K562 (cell line): ENCODE measurements at regions not wholly inside any gene's neighbourhood (a gene's known extent, or its start where the extent isn't known, plus 50 kb on each side); places are given as distances from the start of the nearest gene placed in this dataset.

Experiments
- ATAC-seq: fragments of 200-7000 bp; cut with Tn5 transposase; 3 replicates; pipeline ENCODE4 v1.9.1; 2020; ENCODE audit warnings: moderate library complexity
- BruUV-seq: library from RNA; stranded (reverse); fragments of 400-500 nt; replicated peaks from 2 replicates; lab custom pipeline; 2021; lab: Mats Ljungman, UMichigan
- CTCF ChIA-PET: fragments of 300-600 bp; formaldehyde crosslinking; extraction: SDS; loops from one replicate; lab custom pipeline; 2021; ENCODE audit warnings: low intra/inter-chr PET ratio; lab: Yijun Ruan, JAX
- POLR2A ChIA-PET: fragments of 300-600, 350-650 bp; sonication (Branson Sonifier 250); formaldehyde crosslinking; extraction: SDS; loops from one replicate; lab custom pipeline; 2021; ENCODE audit warnings: antibody characterized with exemption, inconsistent platforms; lab: Yijun Ruan, JAX
- DNase-seq, 4 experiments: peaks; one replicate each; pipeline versions ENCODE4 v3.0.0 to v3.0.0-alpha.2; 2011 to 2018; ENCODE audit warnings: low spot score in 3 of 4, mixed read lengths in 3 of 4; ENCODE audit errors: extremely low read depth in 1 of 4
- FAIRE-seq: peaks from 2 replicates; lab custom pipeline; 2011; peaks lifted over from hg19 to GRCh38; lab: Jason Lieb, UNC
- H2AFZ ChIP-seq: 2 replicates; pipeline ENCODE4 v1.6.0; 2011; ENCODE audit warnings: low read depth, low read length, control low read depth, inconsistent platforms
- H3K27ac ChIP-seq: fragments of 200-600 bp; 3 replicates; pipeline ENCODE4 v1.8.0; 2011; ENCODE audit warnings: low read depth, mild to moderate bottlenecking, control low read depth, inconsistent platforms, low read length, moderate library complexity, mixed read lengths; ENCODE audit errors: extremely low read depth
- H3K27me3 ChIP-seq, 2 experiments: fragments of 300-600 bp in 1 of 2; 2 replicates in 1 of 2; 3 replicates in 1 of 2; pipeline versions ENCODE4 v1.6.0 to v1.8.0; 2011; ENCODE audit warnings: inconsistent platforms in 2 of 2, low read length in 2 of 2, mild to moderate bottlenecking in 1 of 2, mixed read lengths in 1 of 2, moderate library complexity in 1 of 2; ENCODE audit not compliant: control insufficient read depth in 2 of 2, insufficient read depth in 2 of 2
- H3K36me3 ChIP-seq: fragments of 300-600 bp; 3 replicates; pipeline ENCODE4 v1.8.0; 2011; ENCODE audit warnings: mild to moderate bottlenecking, low read length, inconsistent platforms; ENCODE audit not compliant: control insufficient read depth, insufficient read depth
- H3K4me1 ChIP-seq, 2 experiments: fragments of 200-600 bp in 1 of 2; replicated peaks in 1 of 2; 2 replicates in 1 of 2; 3 replicates in 1 of 2; pipeline versions ENCODE4 v1.5.1 to v1.8.0; 2011; ENCODE audit warnings: inconsistent platforms in 2 of 2, low read length in 2 of 2, mild to moderate bottlenecking in 1 of 2, mixed read lengths in 1 of 2, moderate library complexity in 1 of 2; ENCODE audit not compliant: control insufficient read depth in 2 of 2, insufficient read depth in 2 of 2
- H3K4me2 ChIP-seq: 2 replicates; pipeline ENCODE4 v1.6.1; 2011; ENCODE audit warnings: low read length, control low read depth, inconsistent platforms, mixed read lengths; ENCODE audit not compliant: insufficient read depth
- H3K4me3 ChIP-seq: fragments of 200-600 bp; sonication (generic), shearing (Covaris generic); 2 replicates; pipeline ENCODE4 v1.5.1; 2016; ENCODE audit warnings: control low read depth, inconsistent platforms
- H3K79me2 ChIP-seq: fragments of 200-600 bp; 3 replicates; pipeline ENCODE4 v1.8.0; 2011; ENCODE audit warnings: low read length, inconsistent platforms; ENCODE audit not compliant: control insufficient read depth, insufficient read depth
- H3K9ac ChIP-seq, 2 experiments: 2 replicates each; pipeline versions ENCODE4 v1.6.0 to v1.6.1; 2011; ENCODE audit warnings: low read depth in 2 of 2, low read length in 2 of 2, control low read depth in 1 of 2, inconsistent platforms in 1 of 2, mild to moderate bottlenecking in 1 of 2, mixed read lengths in 1 of 2; ENCODE audit not compliant: insufficient read depth in 1 of 2
- H3K9me1 ChIP-seq: one replicate; pipeline ENCODE4 v1.6.0; 2011; ENCODE audit warnings: inconsistent platforms, mild to moderate bottlenecking, low read length, moderate library complexity; ENCODE audit not compliant: control insufficient read depth, insufficient read depth
- H3K9me3 ChIP-seq: replicated peaks from 2 replicates; pipeline ENCODE4 v1.5.1; 2011; ENCODE audit warnings: low read depth, low read length, inconsistent platforms; ENCODE audit not compliant: control insufficient read depth, insufficient read depth
- H4K20me1 ChIP-seq: replicated peaks from 2 replicates; pipeline ENCODE4 v1.6.1; 2011; ENCODE audit warnings: low read length, inconsistent platforms, mixed read lengths; ENCODE audit not compliant: control insufficient read depth, insufficient read depth
- ATF7 ChIP-seq: fragments of 450-650 bp; IDR thresholded peaks from 2 replicates; pipeline ENCODE4 v1.7.1; 2014; ENCODE audit warnings: mild to moderate bottlenecking, moderate library complexity
- KLF6 ChIP-seq: fragments of 250-450 bp; sonication (Bioruptor Pico); IDR thresholded peaks from 2 replicates; pipeline ENCODE4 v1.4.0; 2020; ENCODE audit warnings: mild to moderate bottlenecking, moderate library complexity, borderline replicate concordance
- MBD1 ChIP-seq: fragments of 250-450 bp; sonication (Bioruptor Pico); IDR thresholded peaks from 2 replicates; pipeline ENCODE4 v1.8.0; 2022; ENCODE audit warnings: inconsistent platforms
- MLX ChIP-seq, 2 experiments: fragments of 450-650 bp in 1 of 2; sonication (generic) in 1 of 2; formaldehyde crosslinking; conservative IDR thresholded peaks; 2 replicates each; pipeline versions ENCODE4 v1.4.0 to v1.8.1; 2020 to 2022; ENCODE audit warnings: mild to moderate bottlenecking in 1 of 2, missing genetic modification reagents in 1 of 2
- NONO ChIP-seq, 2 experiments: fragments of 200-400 bp in 1 of 2; fragments of 450-650 bp in 1 of 2; formaldehyde crosslinking in 1 of 2; IDR thresholded peaks; 2 replicates each; pipeline ENCODE4 v1.6.1; 2017; ENCODE audit warnings: low read depth in 2 of 2, mild to moderate bottlenecking in 2 of 2, moderate library complexity in 2 of 2, low read length in 1 of 2
- NR1H2 ChIP-seq: sonication (generic); formaldehyde crosslinking; IDR thresholded peaks from 2 replicates; pipeline ENCODE4 v1.4.0; 2020; ENCODE audit warnings: mild to moderate bottlenecking, missing genetic modification reagents
- PCBP1 ChIP-seq: fragments of 200-400 bp; formaldehyde crosslinking; IDR thresholded peaks from 2 replicates; pipeline ENCODE4 v1.6.1; 2018; ENCODE audit warnings: mild to moderate bottlenecking, low read depth, low read length; ENCODE audit not compliant: poor library complexity, severe bottlenecking
- PHB2 ChIP-seq: fragments of 450-650 bp; IDR thresholded peaks from 2 replicates; pipeline ENCODE4 v1.6.1; 2017; ENCODE audit warnings: low read depth
- PHF20 ChIP-seq: fragments of 450-650 bp; IDR thresholded peaks from 2 replicates; pipeline ENCODE4 v1.6.1; 2018; ENCODE audit not compliant: partially characterized antibody
- RCOR1 ChIP-seq, 2 experiments: IDR thresholded peaks; 2 replicates each; pipeline ENCODE4 v1.6.1; 2012; ENCODE audit warnings: low read depth in 2 of 2, low read length in 2 of 2, borderline replicate concordance in 1 of 2, improper control_type of control experiment in 1 of 2
- SMARCB1 ChIP-seq: IDR thresholded peaks from 2 replicates; pipeline ENCODE4 v1.6.1; 2011; ENCODE audit warnings: improper control_type of control experiment, low read depth; ENCODE audit not compliant: insufficient read length
- ZFPM2 ChIP-seq: fragments of 250-450 bp; sonication (Bioruptor Pico); IDR thresholded peaks from 2 replicates; pipeline ENCODE4 v1.5.1; 2022; ENCODE audit warnings: mild to moderate bottlenecking
- ZNF584 ChIP-seq: fragments of 200-800 bp; sonication (Bioruptor generic); IDR thresholded peaks from 2 replicates; pipeline ENCODE4 v1.6.1; 2016; ENCODE audit warnings: low read depth, mild to moderate bottlenecking, missing genetic modification characterization, missing compliant biosample characterization
- ZNF707 ChIP-seq: fragments of 250-450 bp; sonication (Bioruptor Pico); conservative IDR thresholded peaks from 2 replicates; pipeline ENCODE4 v1.8.0; 2022; ENCODE audit warnings: inconsistent platforms, mild to moderate bottlenecking, moderate library complexity
- ZNF77 ChIP-seq: fragments of 250-450 bp; sonication (Bioruptor Pico); IDR thresholded peaks from 2 replicates; pipeline ENCODE4 v1.5.0; 2020
- WGBS: fragments of 100-300 bp; shearing (Covaris generic); methylation state at CpG from one replicate; pipeline ENCODE4 v1.1.6; 2016; ENCODE audit warnings: low coverage, mixed read lengths; ENCODE audit not compliant: insufficient coverage; ENCODE audit errors: missing lambda C conversion rate; 5-methylcytosine and 5-hydroxymethylcytosine counted together
- in situ Hi-C: fragments of 300-500 bp; cut with MboI; formaldehyde crosslinking; loops from 4 replicates; pipeline ENCODE4 v1.15.0; 2018; ENCODE audit warnings: inconsistent platforms, mixed read lengths
- intact Hi-C: fragments of 100-400 bp; cut with micrococcal nuclease; formaldehyde crosslinking; loops from 2 replicates; pipeline ENCODE4 v1.14.2; 2022

- intact Hi-C loops (no loop called here), in situ Hi-C loops (no loop called here)
- Histone ChIP-seq H3K36me3 (no peaks in the 10 kb centered on the region), H4K20me1 (no peaks in the 10 kb centered on the region), H3K4me2 (no peak overlapping the region), H3K9me1 (no peaks in the 10 kb centered on the region), H3K79me2 (no peaks in the 10 kb centered on the region), H3K4me1 (no peaks in the 10 kb centered on the region), H3K4me3 (no peak overlapping the region), H3K9ac (no peak overlapping the region), H3K27me3 (no peaks in the 10 kb centered on the region), H3K9me3 (no peaks in the 10 kb centered on the region), H3K27ac (no peak overlapping the region), H2AFZ (no peak overlapping the region)
- ATAC-seq (no peak), DNase-seq (no peak), FAIRE-seq (no peak)
- ChIA-PET POLR2A (no interaction called here), CTCF (no interaction called here)
- BruUV-seq, result no TSS peak
- TF ChIP-seq SMARCB1 (no peak), PCBP1 (no peak), PHF20 (no peak), ZNF77 (CRISPR knock-in tag) (no peak), PHB2 (no peak), ZNF707 (CRISPR knock-in tag) (no peak), NR1H2 (no peak)
- 0% methylated on average over 1 of the region's 1 CpG for WGBS
These were observed 418.9 kb downstream of the XPNPEP1 start for GRCh38 chr10:109504401-109504800.

GRCh38 chr10:109487691-109488090 lies 435.6 kb downstream of the XPNPEP1 start:
- no peaks in the 10 kb centered on the region for H3K9me1 ChIP-seq
- H3K36me3 ChIP-seq, result no peaks in the 10 kb centered on the region
- DNase-seq, result no peak
- H3K4me1 ChIP-seq, result no peaks in the 10 kb centered on the region
- in situ Hi-C loops, result no loop called here
- CTCF ChIA-PET, result no interaction called here
- H4K20me1 ChIP-seq, result no peaks in the 10 kb centered on the region
- no peak overlapping the region for H3K4me2 ChIP-seq
- no TSS peak for BruUV-seq
- no peaks in the 10 kb centered on the region for H3K27me3 ChIP-seq
- POLR2A ChIA-PET, result interaction anchor here (0.6 kb wide), 1 partner anchor 535 kb away, joined by 4 read pairs; no protein-coding TSS in a partner anchor
- ATAC-seq, result no peak
- 0% methylated on average over 4 of the region's 4 CpGs for WGBS
- FAIRE-seq, result no peak
- no peaks in the 10 kb centered on the region for H3K79me2 ChIP-seq
- TF ChIP-seq NONO (IDR thresholded peaks at IDR 0.05; ENCODE audit: low read depth in 2 of 2, low read length in 1 of 2) (no peak), KLF6 (CRISPR knock-in tag) (no peak), MLX (CRISPR knock-in tag; conservative IDR thresholded peaks at IDR 0.05) (no peak), ZNF584 (CRISPR knock-in tag) (no peak), MBD1 (CRISPR knock-in tag) (no peak), ATF7 (no peak), RCOR1 (IDR thresholded peaks at IDR 0.05; ENCODE audit: borderline replicate concordance in 1 of 2, low read depth in 2 of 2, low read length in 2 of 2) (no peak), ZFPM2 (no peak), PHF20 (no peak)
- H2AFZ ChIP-seq, result no peak overlapping the region
- H3K9ac ChIP-seq, result no peak overlapping the region
- H3K4me3 ChIP-seq, result no peak overlapping the region
- no peak overlapping the region for H3K27ac ChIP-seq
- no peaks in the 10 kb centered on the region for H3K9me3 ChIP-seq
- intact Hi-C loops, result no loop called here
